K562 (cell line): ENCODE measurements at regions not wholly inside any gene's neighbourhood (a gene's known extent, or its start where the extent isn't known, plus 50 kb on each side); places are given as distances from the start of the nearest gene placed in this dataset.
A peak's percentile ranks its signal among the peaks of the same experiment; 100 is the strongest.

ENCODE experiments used
- ARHGAP35 ChIP-seq: fragments of 450-650 bp; IDR thresholded peaks from 2 replicates; pipeline ENCODE4 v1.6.1; 2018; ENCODE audit not compliant: partially characterized antibody
- CCAR2 ChIP-seq: fragments of 200-400 bp; formaldehyde crosslinking; IDR thresholded peaks from 2 replicates; pipeline ENCODE4 v1.6.1; 2017; ENCODE audit warnings: mild to moderate bottlenecking, low read depth, low read length
- FOSL1 ChIP-seq: fragments of 200-800 bp; sonication (Bioruptor generic); conservative IDR thresholded peaks from 2 replicates; pipeline ENCODE4 v1.6.1; 2016; ENCODE audit warnings: missing genetic modification characterization, missing compliant biosample characterization
- FOXP1 ChIP-seq: sonication (generic); formaldehyde crosslinking; IDR thresholded peaks from 2 replicates; pipeline ENCODE4 v1.8.0; 2022; ENCODE audit warnings: mild to moderate bottlenecking, missing genetic modification reagents
- HLTF ChIP-seq: fragments of 450-650 bp; IDR thresholded peaks from 2 replicates; pipeline ENCODE4 v1.6.1; 2016
- JUN ChIP-seq, 2 experiments: sonication (generic) in 1 of 2; formaldehyde crosslinking in 1 of 2; IDR thresholded peaks; 2 replicates each; pipeline versions ENCODE4 v1.6.1 to v1.8.0; 2012 to 2022; ENCODE audit warnings: borderline replicate concordance in 2 of 2, mild to moderate bottlenecking in 2 of 2, improper control_type of control experiment in 1 of 2, low read depth in 1 of 2, low read length in 1 of 2, missing genetic modification reagents in 1 of 2
- MAFK ChIP-seq: IDR thresholded peaks from 2 replicates; pipeline ENCODE4 v1.6.1; 2011; ENCODE audit warnings: low read length, improper control_type of control experiment
- POLR3G ChIP-seq: IDR thresholded peaks from 2 replicates; pipeline ENCODE4 v1.6.1; 2011; ENCODE audit not compliant: insufficient read length, insufficient replicate concordance; ENCODE audit errors: extremely low read depth
- SMAD4 ChIP-seq: fragments of 250-450 bp; sonication (Bioruptor Pico); conservative IDR thresholded peaks from 2 replicates; pipeline ENCODE4 v1.8.0; 2021; ENCODE audit warnings: inconsistent platforms, mild to moderate bottlenecking, moderate library complexity
- SMARCB1 ChIP-seq: IDR thresholded peaks from 2 replicates; pipeline ENCODE4 v1.6.1; 2011; ENCODE audit warnings: improper control_type of control experiment, low read depth; ENCODE audit not compliant: insufficient read length
- SMC3 ChIP-seq: conservative IDR thresholded peaks from 2 replicates; pipeline ENCODE4 v1.6.1; 2011; ENCODE audit warnings: low read depth, low read length, improper control_type of control experiment; ENCODE audit not compliant: insufficient read depth
- TCF7 ChIP-seq: sonication (generic); IDR thresholded peaks from 2 replicates; pipeline ENCODE4 v1.6.1; 2016; ENCODE audit warnings: antibody characterized with exemption, borderline replicate concordance
- TEAD1 ChIP-seq, 2 experiments: fragments of 450-650 bp in 1 of 2; sonication (generic) in 1 of 2; formaldehyde crosslinking; IDR thresholded peaks; 2 replicates each; pipeline versions ENCODE4 v1.4.0 to v1.8.0; 2020 to 2022; ENCODE audit warnings: mild to moderate bottlenecking in 2 of 2, missing genetic modification reagents in 1 of 2
- TEAD2 ChIP-seq: fragments of 450-650 bp; IDR thresholded peaks from 2 replicates; pipeline ENCODE4 v1.6.1; 2016; ENCODE audit warnings: missing genetic modification characterization, control low read depth, missing compliant biosample characterization
- ZFP1 ChIP-seq: fragments of 450-650 bp; formaldehyde crosslinking; IDR thresholded peaks from 2 replicates; pipeline ENCODE4 v1.4.0; 2020; ENCODE audit warnings: mild to moderate bottlenecking, mixed read lengths
- ZFP30 ChIP-seq: fragments of 250-450 bp; sonication (Bioruptor Pico); IDR thresholded peaks from 2 replicates; pipeline ENCODE4 v1.8.0; 2022; ENCODE audit warnings: moderate library complexity, mild to moderate bottlenecking, inconsistent platforms, borderline replicate concordance
- ZNF324 ChIP-seq: fragments of 250-450 bp; sonication (Bioruptor Pico); IDR thresholded peaks from 2 replicates; pipeline ENCODE4 v1.4.0; 2020; ENCODE audit warnings: mild to moderate bottlenecking
- ZNF444 ChIP-seq: fragments of 250-450 bp; sonication (Bioruptor Pico); IDR thresholded peaks from 2 replicates; pipeline ENCODE4 v1.4.0; 2020; ENCODE audit warnings: mild to moderate bottlenecking, moderate library complexity
- TF ChIP-seq, protein P1 (sequence below): sonication (generic); IDR thresholded peaks from 2 replicates; pipeline ENCODE4 v1.6.1; 2016
- TF ChIP-seq, protein P2 (sequence below): sonication (generic); formaldehyde crosslinking; IDR thresholded peaks from 2 replicates; pipeline ENCODE4 v1.8.1; 2023; ENCODE audit warnings: mild to moderate bottlenecking, missing genetic modification reagents
- TF ChIP-seq, protein P3 (sequence below): sonication (generic); formaldehyde crosslinking; IDR thresholded peaks from 2 replicates; pipeline ENCODE4 v1.8.0; 2022; ENCODE audit warnings: missing genetic modification reagents, mild to moderate bottlenecking, borderline replicate concordance

DNA sequence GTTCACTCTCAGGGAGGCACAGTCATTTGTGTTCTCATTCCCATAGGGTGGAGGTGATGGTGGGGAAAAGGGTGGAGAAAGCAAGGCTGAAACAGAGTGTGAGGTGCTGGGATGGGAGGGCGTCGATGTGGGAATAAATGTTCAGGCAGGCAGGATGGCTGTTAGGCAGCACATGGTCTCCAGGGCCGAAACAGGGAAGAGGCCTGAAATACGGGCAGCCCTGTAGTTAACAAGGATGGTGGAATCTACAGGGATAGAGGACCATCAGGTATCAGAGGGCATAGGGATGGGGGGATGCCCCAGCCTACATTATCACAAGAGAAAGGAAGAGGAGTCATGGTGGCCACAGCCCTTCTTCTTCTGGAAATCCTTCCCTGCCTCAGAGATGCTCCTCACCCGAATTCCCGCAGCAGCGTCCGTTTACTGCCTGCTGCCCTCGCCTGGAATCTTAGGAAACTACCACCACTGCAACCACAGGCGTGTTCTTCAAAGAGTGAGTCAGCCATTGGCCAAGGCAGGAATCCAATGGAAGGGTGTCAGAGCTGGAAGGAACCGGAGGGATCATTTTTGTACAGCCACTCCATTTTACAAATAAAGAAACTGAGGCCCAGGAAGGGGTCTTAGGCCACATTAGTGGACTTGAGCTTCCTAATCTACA is 49.7 kb upstream of the POMGNT2 start (continued):
- TF ChIP-seq, protein P1, sequence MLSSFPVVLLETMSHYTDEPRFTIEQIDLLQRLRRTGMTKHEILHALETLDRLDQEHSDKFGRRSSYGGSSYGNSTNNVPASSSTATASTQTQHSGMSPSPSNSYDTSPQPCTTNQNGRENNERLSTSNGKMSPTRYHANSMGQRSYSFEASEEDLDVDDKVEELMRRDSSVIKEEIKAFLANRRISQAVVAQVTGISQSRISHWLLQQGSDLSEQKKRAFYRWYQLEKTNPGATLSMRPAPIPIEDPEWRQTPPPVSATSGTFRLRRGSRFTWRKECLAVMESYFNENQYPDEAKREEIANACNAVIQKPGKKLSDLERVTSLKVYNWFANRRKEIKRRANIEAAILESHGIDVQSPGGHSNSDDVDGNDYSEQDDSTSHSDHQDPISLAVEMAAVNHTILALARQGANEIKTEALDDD, result no peak
- no peak for TF ChIP-seq CCAR2
- TF ChIP-seq, protein P2, sequence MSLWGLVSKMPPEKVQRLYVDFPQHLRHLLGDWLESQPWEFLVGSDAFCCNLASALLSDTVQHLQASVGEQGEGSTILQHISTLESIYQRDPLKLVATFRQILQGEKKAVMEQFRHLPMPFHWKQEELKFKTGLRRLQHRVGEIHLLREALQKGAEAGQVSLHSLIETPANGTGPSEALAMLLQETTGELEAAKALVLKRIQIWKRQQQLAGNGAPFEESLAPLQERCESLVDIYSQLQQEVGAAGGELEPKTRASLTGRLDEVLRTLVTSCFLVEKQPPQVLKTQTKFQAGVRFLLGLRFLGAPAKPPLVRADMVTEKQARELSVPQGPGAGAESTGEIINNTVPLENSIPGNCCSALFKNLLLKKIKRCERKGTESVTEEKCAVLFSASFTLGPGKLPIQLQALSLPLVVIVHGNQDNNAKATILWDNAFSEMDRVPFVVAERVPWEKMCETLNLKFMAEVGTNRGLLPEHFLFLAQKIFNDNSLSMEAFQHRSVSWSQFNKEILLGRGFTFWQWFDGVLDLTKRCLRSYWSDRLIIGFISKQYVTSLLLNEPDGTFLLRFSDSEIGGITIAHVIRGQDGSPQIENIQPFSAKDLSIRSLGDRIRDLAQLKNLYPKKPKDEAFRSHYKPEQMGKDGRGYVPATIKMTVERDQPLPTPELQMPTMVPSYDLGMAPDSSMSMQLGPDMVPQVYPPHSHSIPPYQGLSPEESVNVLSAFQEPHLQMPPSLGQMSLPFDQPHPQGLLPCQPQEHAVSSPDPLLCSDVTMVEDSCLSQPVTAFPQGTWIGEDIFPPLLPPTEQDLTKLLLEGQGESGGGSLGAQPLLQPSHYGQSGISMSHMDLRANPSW, result no peak
- TF ChIP-seq, protein P3, sequence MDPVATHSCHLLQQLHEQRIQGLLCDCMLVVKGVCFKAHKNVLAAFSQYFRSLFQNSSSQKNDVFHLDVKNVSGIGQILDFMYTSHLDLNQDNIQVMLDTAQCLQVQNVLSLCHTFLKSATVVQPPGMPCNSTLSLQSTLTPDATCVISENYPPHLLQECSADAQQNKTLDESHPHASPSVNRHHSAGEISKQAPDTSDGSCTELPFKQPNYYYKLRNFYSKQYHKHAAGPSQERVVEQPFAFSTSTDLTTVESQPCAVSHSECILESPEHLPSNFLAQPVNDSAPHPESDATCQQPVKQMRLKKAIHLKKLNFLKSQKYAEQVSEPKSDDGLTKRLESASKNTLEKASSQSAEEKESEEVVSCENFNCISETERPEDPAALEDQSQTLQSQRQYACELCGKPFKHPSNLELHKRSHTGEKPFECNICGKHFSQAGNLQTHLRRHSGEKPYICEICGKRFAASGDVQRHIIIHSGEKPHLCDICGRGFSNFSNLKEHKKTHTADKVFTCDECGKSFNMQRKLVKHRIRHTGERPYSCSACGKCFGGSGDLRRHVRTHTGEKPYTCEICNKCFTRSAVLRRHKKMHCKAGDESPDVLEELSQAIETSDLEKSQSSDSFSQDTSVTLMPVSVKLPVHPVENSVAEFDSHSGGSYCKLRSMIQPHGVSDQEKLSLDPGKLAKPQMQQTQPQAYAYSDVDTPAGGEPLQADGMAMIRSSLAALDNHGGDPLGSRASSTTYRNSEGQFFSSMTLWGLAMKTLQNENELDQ (CRISPR knock-in tag), result no peak
- TF ChIP-seq SMC3, result peak; percentile 62
- no peak for TF ChIP-seq MAFK
- no peak for TF ChIP-seq SMARCB1
- TF ChIP-seq SMAD4, result no peak
- no peak for TF ChIP-seq TEAD2
- TF ChIP-seq HLTF, result no peak
- no peak for TF ChIP-seq TEAD1 (CRISPR knock-in tag; IDR thresholded peaks at IDR 0.05)
- no peak for TF ChIP-seq ZFP1 (CRISPR knock-in tag)
- no peak for TF ChIP-seq POLR3G
- no peak for TF ChIP-seq ZNF444
- TF ChIP-seq JUN (IDR thresholded peaks at IDR 0.05; ENCODE audit: borderline replicate concordance, low read depth, low read length), result 0 out of 2 replicates have a peak, but pooled peaks have one; percentile 38
- no peak for TF ChIP-seq JUN (CRISPR knock-in tag; IDR thresholded peaks at IDR 0.05; ENCODE audit: borderline replicate concordance)
- no peak for TF ChIP-seq TCF7
- peak; percentile 44 for TF ChIP-seq FOSL1 (tag)
- no peak for TF ChIP-seq FOXP1 (CRISPR knock-in tag)
- no peak for TF ChIP-seq ARHGAP35
- TF ChIP-seq ZFP30 (CRISPR knock-in tag), result no peak
- TF ChIP-seq ZNF324 (CRISPR knock-in tag), result no peak
